Smooth muscle cell (in vitro differentiated cells): ENCODE measurements at regions not wholly inside any gene's neighbourhood (a gene's known extent, or its start where the extent isn't known, plus 50 kb on each side); places are given as distances from the start of the nearest gene placed in this dataset.

ENCODE experiments used
- DNase-seq: peaks from one replicate; lab custom pipeline; 2025; ENCODE audit not compliant: unreplicated experiment; lab: John Stamatoyannopoulos, UW
- H2AFZ ChIP-seq: fragments of 200-600 bp; sonication (generic); 2 replicates; pipeline ENCODE4 v1.6.0; 2016; ENCODE audit warnings: antibody characterized with exemption, low read depth, mild to moderate bottlenecking
- H3F3A ChIP-seq: fragments of 200-600 bp; sonication (generic); 2 replicates; pipeline ENCODE4 v1.6.0; 2017; ENCODE audit warnings: antibody characterized with exemption, low read depth
- H3K27ac ChIP-seq: fragments of 200-600 bp; sonication (generic); 2 replicates; pipeline ENCODE4 v1.5.1; 2016; ENCODE audit warnings: low read depth, mild to moderate bottlenecking
- H3K27me3 ChIP-seq: fragments of 200-600 bp; sonication (generic); 2 replicates; pipeline ENCODE4 v1.6.1; 2016; ENCODE audit warnings: low read depth, mild to moderate bottlenecking
- H3K36me3 ChIP-seq: fragments of 200-600 bp; sonication (generic); 2 replicates; pipeline ENCODE4 v1.5.1; 2016; ENCODE audit warnings: low read depth
- H3K4me1 ChIP-seq: fragments of 200-600 bp; sonication (generic); 2 replicates; pipeline ENCODE4 v1.5.1; 2016; ENCODE audit warnings: low read depth
- H3K4me2 ChIP-seq: fragments of 200-600 bp; sonication (generic); 2 replicates; pipeline ENCODE4 v1.6.0; 2016; ENCODE audit warnings: mild to moderate bottlenecking
- H3K4me3 ChIP-seq: fragments of 200-600 bp; sonication (generic); 2 replicates; pipeline ENCODE4 v1.5.1; 2016; ENCODE audit warnings: mild to moderate bottlenecking
- H3K79me2 ChIP-seq: fragments of 200-600 bp; sonication (generic); 2 replicates; pipeline ENCODE4 v1.6.0; 2016; ENCODE audit warnings: low read depth, mild to moderate bottlenecking
- H3K9ac ChIP-seq: fragments of 200-600 bp; sonication (generic); 2 replicates; pipeline ENCODE4 v1.6.0; 2016; ENCODE audit warnings: low read depth
- H3K9me3 ChIP-seq: fragments of 200-600 bp; sonication (generic); replicated peaks from 2 replicates; pipeline ENCODE4 v1.5.1; 2016; ENCODE audit warnings: low read depth
- H4K20me1 ChIP-seq: fragments of 200-600 bp; sonication (generic); 2 replicates; pipeline ENCODE4 v1.6.0; 2016; ENCODE audit warnings: low read depth
- WGBS: methylation state at CpG from one replicate; pipeline ENCODE4 v1.1.7; 2016; ENCODE audit warnings: low lambda C conversion rate; 5-methylcytosine and 5-hydroxymethylcytosine counted together
- TF ChIP-seq, protein P1 (sequence below): fragments of 200-600 bp; sonication (generic); IDR thresholded peaks from 2 replicates; pipeline ENCODE4 v1.5.1; 2017; ENCODE audit warnings: borderline replicate concordance, mild to moderate bottlenecking, antibody characterized with exemption; ENCODE audit not compliant: insufficient read depth, poor library complexity, severe bottlenecking

GRCh38 chr3:6172871-6173642, 687.9 kb upstream of the GRM7 start:
- 89% methylated on average over 6 of the region's 6 CpGs for WGBS
- Histone ChIP-seq H3K4me2 (no peak overlapping the region), H3K79me2 (no peaks in the 10 kb centered on the region), H3K4me3 (no peak overlapping the region), H3K27ac (no peak overlapping the region), H3K9ac (no peak overlapping the region), H3K27me3 (no peaks in the 10 kb centered on the region), H3K36me3 (no peaks in the 10 kb centered on the region), H3K4me1 (no peaks in the 10 kb centered on the region), H4K20me1 (no peaks in the 10 kb centered on the region), H2AFZ (no peak overlapping the region), H3F3A (no peaks in the 10 kb centered on the region), H3K9me3 (no peaks in the 10 kb centered on the region)
- no peak for DNase-seq
- TF ChIP-seq, protein P1, sequence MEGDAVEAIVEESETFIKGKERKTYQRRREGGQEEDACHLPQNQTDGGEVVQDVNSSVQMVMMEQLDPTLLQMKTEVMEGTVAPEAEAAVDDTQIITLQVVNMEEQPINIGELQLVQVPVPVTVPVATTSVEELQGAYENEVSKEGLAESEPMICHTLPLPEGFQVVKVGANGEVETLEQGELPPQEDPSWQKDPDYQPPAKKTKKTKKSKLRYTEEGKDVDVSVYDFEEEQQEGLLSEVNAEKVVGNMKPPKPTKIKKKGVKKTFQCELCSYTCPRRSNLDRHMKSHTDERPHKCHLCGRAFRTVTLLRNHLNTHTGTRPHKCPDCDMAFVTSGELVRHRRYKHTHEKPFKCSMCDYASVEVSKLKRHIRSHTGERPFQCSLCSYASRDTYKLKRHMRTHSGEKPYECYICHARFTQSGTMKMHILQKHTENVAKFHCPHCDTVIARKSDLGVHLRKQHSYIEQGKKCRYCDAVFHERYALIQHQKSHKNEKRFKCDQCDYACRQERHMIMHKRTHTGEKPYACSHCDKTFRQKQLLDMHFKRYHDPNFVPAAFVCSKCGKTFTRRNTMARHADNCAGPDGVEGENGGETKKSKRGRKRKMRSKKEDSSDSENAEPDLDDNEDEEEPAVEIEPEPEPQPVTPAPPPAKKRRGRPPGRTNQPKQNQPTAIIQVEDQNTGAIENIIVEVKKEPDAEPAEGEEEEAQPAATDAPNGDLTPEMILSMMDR = no peak

DNA sequence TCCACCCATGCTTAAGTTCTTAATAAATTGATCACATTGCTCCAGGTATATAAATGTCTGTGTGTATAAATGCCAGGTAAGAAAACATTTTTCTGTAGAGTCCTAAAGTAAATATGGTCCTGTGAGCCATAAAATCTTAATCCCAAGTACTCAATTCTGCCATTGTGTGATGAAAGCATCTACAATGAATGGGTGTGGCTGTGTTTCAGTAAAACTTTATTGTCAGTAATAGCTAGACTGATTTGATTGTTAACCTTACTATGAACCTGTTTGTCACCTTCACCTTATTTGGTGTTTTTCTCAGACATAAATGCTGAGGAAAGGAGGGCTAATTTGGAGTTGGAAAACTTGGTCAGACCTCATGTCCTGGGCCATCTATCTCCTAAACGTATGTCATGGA, 683.5 kb upstream of the GRM7 start:
- H2AFZ ChIP-seq = no peak overlapping the region
- H3K4me2 ChIP-seq = no peak overlapping the region
- H3K27me3 ChIP-seq = no peaks in the 10 kb centered on the region
- H3K4me3 ChIP-seq = no peak overlapping the region
- H3F3A ChIP-seq = no peaks in the 10 kb centered on the region
- H3K36me3 ChIP-seq = no peaks in the 10 kb centered on the region
- H3K9ac ChIP-seq = no peak overlapping the region
- TF ChIP-seq, protein P1 = no peak
- no peaks in the 10 kb centered on the region for H3K79me2 ChIP-seq
- no peak overlapping the region for H3K27ac ChIP-seq
- H3K9me3 ChIP-seq = no peaks in the 10 kb centered on the region
- H4K20me1 ChIP-seq = no peaks in the 10 kb centered on the region
- H3K4me1 ChIP-seq = no peaks in the 10 kb centered on the region
- WGBS = 88% methylated on average over 1 of the region's 1 CpG
- no peak for DNase-seq

- H3K4me2 ChIP-seq = no peak overlapping the region
- H3K4me1 ChIP-seq = no peaks in the 10 kb centered on the region
- no peak overlapping the region for H3K27ac ChIP-seq
- no peaks in the 10 kb centered on the region for H3K36me3 ChIP-seq
- H3K9ac ChIP-seq = no peak overlapping the region
- no peaks in the 10 kb centered on the region for H3K27me3 ChIP-seq
- H2AFZ ChIP-seq = no peak overlapping the region
- no peak for DNase-seq
- TF ChIP-seq, protein P1 = no peak
- no peaks in the 10 kb centered on the region for H3K9me3 ChIP-seq
- H3F3A ChIP-seq = no peaks in the 10 kb centered on the region
- WGBS = 78% methylated on average over 3 of the region's 3 CpGs
- H3K4me3 ChIP-seq = no peak overlapping the region
- H4K20me1 ChIP-seq = no peaks in the 10 kb centered on the region
- no peaks in the 10 kb centered on the region for H3K79me2 ChIP-seq
Measured at GRCh38 chr3:6179761-6180160, 681.2 kb upstream of the GRM7 start.

DNA sequence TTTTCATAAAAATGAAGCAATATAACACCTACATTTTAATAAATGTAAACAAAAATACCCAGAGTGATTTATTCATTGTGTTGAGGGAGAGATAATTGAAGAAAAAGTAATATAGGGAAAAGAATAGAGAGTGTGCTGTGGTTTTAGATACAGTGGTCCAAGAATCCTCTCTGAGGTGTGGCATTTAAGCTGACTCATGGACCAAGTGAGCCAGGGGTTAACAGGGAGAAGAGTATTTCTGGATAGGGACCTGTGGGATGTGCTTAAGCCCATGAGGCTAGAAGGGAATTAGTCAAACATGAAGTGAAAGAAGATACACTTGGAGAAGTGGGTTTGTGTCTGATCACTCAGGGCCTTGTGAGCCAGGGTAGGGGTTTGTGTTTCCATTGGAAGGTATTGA, 680.7 kb upstream of the GRM7 start:
- Histone ChIP-seq H3K4me1 (no peaks in the 10 kb centered on the region), H3K27ac (no peak overlapping the region), H3K36me3 (no peaks in the 10 kb centered on the region), H3K9ac (no peak overlapping the region), H3K4me3 (no peak overlapping the region), H3F3A (no peaks in the 10 kb centered on the region), H3K4me2 (no peak overlapping the region), H3K27me3 (no peaks in the 10 kb centered on the region), H3K79me2 (no peaks in the 10 kb centered on the region), H4K20me1 (no peaks in the 10 kb centered on the region), H3K9me3 (no peaks in the 10 kb centered on the region), H2AFZ (no peak overlapping the region)
- no peak for DNase-seq
- TF ChIP-seq, protein P1 = no peak
